ENCODE measurements at regions not wholly inside any gene's neighbourhood (a gene's known extent, or its start where the extent isn't known, plus 50 kb on each side); places are given as distances from the start of the nearest gene placed in this dataset.

- intact Hi-C loops (cut with micrococcal nuclease; ENCODE audit: unreplicated experiment) = no loop called here
- ChIA-PET RAD21 (ENCODE audit: unreplicated experiment) (no interaction called here), CTCF (interaction anchor here (1.2 kb wide), 1 partner anchor 21 kb away, joined by 4 read pairs; no protein-coding TSS in a partner anchor), SMC1A (ENCODE audit: uncharacterized antibody, unreplicated experiment) (interaction anchor here (0.6 kb wide), 1 partner anchor 17 kb away, joined by 3 read pairs; no protein-coding TSS in a partner anchor), POLR2A (no interaction called here)
- 46% methylated on average over 9 of the region's 9 CpGs for WGBS (ENCODE audit: insufficient coverage, insufficient replicate concordance, low lambda C conversion rate, missing lambda C conversion rate)
- Histone ChIP-seq H3K9ac (ENCODE audit: control insufficient read depth, insufficient read depth, low read length) (no peak overlapping the region), H3K27me3 (replicated peaks in 1 of 2; ENCODE audit: control insufficient read depth in 2 of 2, insufficient read depth in 2 of 2, low read length in 1 of 2) (no peaks in the 10 kb centered on the region), H3K4me1 (ENCODE audit: control insufficient read depth, insufficient read depth, low read length) (no peaks in the 10 kb centered on the region), H3K4me3 (no peak overlapping the region), H2AFZ (ENCODE audit: control insufficient read depth, low read depth, low read length) (no peak overlapping the region), H3K9me3 (replicated peaks; ENCODE audit: control insufficient read depth, insufficient read depth, low read length) (no peaks in the 10 kb centered on the region), H4K20me1 (ENCODE audit: control insufficient read depth, insufficient read depth) (no peaks in the 10 kb centered on the region), H3K27ac (ENCODE audit: control insufficient read depth, insufficient read depth) (no peak overlapping the region), H3K79me2 (ENCODE audit: control insufficient read depth, insufficient read depth, low read length) (no peaks in the 10 kb centered on the region), H3K36me3 (ENCODE audit: control insufficient read depth in 2 of 2, insufficient read depth in 2 of 2, low read length in 1 of 2) (no peaks in the 10 kb centered on the region), H3K4me2 (ENCODE audit: control insufficient read depth, insufficient read depth) (no peak overlapping the region)
- DNase-seq (ENCODE audit: low read depth, low spot score) = no peak
- no peak for FAIRE-seq
- BruUV-seq (replicated peaks) = no TSS peak
- in situ Hi-C loops (cut with MboI) = no loop called here
- ATAC-seq = no peak
- TF ChIP-seq SUZ12 (IDR thresholded peaks at IDR 0.05; ENCODE audit: unreplicated experiment) (no peak), CEBPB (IDR thresholded peaks at IDR 0.05; ENCODE audit: borderline replicate concordance in 1 of 2, low read depth in 2 of 2, low read length in 2 of 2) (no peak), RAD21 (IDR thresholded peaks at IDR 0.05; ENCODE audit: insufficient read depth, low read depth, low read length) (no peak), IRF4 (IDR thresholded peaks at IDR 0.05; ENCODE audit: low read depth, low read length) (no peak), CHD1 (IDR thresholded peaks at IDR 0.05; ENCODE audit: low read depth, low read length) (no peak)
- TF ChIP-seq, protein P1, sequence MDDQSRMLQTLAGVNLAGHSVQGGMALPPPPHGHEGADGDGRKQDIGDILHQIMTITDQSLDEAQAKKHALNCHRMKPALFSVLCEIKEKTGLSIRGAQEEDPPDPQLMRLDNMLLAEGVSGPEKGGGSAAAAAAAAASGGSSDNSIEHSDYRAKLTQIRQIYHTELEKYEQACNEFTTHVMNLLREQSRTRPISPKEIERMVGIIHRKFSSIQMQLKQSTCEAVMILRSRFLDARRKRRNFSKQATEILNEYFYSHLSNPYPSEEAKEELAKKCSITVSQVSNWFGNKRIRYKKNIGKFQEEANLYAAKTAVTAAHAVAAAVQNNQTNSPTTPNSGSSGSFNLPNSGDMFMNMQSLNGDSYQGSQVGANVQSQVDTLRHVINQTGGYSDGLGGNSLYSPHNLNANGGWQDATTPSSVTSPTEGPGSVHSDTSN (IDR thresholded peaks at IDR 0.05; ENCODE audit: insufficient replicate concordance, low read depth, low read length) = no peak
- TF ChIP-seq, protein P2, sequence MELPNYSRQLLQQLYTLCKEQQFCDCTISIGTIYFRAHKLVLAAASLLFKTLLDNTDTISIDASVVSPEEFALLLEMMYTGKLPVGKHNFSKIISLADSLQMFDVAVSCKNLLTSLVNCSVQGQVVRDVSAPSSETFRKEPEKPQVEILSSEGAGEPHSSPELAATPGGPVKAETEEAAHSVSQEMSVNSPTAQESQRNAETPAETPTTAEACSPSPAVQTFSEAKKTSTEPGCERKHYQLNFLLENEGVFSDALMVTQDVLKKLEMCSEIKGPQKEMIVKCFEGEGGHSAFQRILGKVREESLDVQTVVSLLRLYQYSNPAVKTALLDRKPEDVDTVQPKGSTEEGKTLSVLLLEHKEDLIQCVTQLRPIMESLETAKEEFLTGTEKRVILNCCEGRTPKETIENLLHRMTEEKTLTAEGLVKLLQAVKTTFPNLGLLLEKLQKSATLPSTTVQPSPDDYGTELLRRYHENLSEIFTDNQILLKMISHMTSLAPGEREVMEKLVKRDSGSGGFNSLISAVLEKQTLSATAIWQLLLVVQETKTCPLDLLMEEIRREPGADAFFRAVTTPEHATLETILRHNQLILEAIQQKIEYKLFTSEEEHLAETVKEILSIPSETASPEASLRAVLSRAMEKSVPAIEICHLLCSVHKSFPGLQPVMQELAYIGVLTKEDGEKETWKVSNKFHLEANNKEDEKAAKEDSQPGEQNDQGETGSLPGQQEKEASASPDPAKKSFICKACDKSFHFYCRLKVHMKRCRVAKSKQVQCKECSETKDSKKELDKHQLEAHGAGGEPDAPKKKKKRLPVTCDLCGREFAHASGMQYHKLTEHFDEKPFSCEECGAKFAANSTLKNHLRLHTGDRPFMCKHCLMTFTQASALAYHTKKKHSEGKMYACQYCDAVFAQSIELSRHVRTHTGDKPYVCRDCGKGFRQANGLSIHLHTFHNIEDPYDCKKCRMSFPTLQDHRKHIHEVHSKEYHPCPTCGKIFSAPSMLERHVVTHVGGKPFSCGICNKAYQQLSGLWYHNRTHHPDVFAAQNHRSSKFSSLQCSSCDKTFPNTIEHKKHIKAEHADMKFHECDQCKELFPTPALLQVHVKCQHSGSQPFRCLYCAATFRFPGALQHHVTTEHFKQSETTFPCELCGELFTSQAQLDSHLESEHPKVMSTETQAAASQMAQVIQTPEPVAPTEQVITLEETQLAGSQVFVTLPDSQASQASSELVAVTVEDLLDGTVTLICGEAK (IDR thresholded peaks at IDR 0.05; ENCODE audit: borderline replicate concordance) = no peak
- TF ChIP-seq, protein P3, sequence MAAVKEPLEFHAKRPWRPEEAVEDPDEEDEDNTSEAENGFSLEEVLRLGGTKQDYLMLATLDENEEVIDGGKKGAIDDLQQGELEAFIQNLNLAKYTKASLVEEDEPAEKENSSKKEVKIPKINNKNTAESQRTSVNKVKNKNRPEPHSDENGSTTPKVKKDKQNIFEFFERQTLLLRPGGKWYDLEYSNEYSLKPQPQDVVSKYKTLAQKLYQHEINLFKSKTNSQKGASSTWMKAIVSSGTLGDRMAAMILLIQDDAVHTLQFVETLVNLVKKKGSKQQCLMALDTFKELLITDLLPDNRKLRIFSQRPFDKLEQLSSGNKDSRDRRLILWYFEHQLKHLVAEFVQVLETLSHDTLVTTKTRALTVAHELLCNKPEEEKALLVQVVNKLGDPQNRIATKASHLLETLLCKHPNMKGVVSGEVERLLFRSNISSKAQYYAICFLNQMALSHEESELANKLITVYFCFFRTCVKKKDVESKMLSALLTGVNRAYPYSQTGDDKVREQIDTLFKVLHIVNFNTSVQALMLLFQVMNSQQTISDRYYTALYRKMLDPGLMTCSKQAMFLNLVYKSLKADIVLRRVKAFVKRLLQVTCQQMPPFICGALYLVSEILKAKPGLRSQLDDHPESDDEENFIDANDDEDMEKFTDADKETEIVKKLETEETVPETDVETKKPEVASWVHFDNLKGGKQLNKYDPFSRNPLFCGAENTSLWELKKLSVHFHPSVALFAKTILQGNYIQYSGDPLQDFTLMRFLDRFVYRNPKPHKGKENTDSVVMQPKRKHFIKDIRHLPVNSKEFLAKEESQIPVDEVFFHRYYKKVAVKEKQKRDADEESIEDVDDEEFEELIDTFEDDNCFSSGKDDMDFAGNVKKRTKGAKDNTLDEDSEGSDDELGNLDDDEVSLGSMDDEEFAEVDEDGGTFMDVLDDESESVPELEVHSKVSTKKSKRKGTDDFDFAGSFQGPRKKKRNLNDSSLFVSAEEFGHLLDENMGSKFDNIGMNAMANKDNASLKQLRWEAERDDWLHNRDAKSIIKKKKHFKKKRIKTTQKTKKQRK (IDR thresholded peaks at IDR 0.05; ENCODE audit: low read depth, low read length) = no peak
- TF ChIP-seq, protein P4, sequence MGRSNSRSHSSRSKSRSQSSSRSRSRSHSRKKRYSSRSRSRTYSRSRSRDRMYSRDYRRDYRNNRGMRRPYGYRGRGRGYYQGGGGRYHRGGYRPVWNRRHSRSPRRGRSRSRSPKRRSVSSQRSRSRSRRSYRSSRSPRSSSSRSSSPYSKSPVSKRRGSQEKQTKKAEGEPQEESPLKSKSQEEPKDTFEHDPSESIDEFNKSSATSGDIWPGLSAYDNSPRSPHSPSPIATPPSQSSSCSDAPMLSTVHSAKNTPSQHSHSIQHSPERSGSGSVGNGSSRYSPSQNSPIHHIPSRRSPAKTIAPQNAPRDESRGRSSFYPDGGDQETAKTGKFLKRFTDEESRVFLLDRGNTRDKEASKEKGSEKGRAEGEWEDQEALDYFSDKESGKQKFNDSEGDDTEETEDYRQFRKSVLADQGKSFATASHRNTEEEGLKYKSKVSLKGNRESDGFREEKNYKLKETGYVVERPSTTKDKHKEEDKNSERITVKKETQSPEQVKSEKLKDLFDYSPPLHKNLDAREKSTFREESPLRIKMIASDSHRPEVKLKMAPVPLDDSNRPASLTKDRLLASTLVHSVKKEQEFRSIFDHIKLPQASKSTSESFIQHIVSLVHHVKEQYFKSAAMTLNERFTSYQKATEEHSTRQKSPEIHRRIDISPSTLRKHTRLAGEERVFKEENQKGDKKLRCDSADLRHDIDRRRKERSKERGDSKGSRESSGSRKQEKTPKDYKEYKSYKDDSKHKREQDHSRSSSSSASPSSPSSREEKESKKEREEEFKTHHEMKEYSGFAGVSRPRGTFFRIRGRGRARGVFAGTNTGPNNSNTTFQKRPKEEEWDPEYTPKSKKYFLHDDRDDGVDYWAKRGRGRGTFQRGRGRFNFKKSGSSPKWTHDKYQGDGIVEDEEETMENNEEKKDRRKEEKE (IDR thresholded peaks at IDR 0.05) = no peak
Observed at GRCh38 chr4:181548873-181549575, 694.2 kb upstream of the TENM3 start.

Data from GM12878 (cell line).